Stimulated activated naive B cell treated with anti-CD40 and anti-IgM and Interleukin-4, amounts not matched to agents 10 μg/mL and 1 μg/mL and 100 μg/mL, for 72 hours (primary cell): ENCODE measurements at regions not wholly inside any gene's neighbourhood (a gene's known extent, or its start where the extent isn't known, plus 50 kb on each side); places are given as distances from the start of the nearest gene placed in this dataset.
A peak's percentile ranks its signal among the peaks of the same experiment; 100 is the strongest.
"Not testable (repeated sequence)": the region's sequence is repeated elsewhere in the genome, so short reads cannot be mapped to it uniquely, and the experiment has no call there.

Experiments used
- ATAC-seq, 2 donors: fragments of 150-1000 bp; cut with Tn5 transposase; replicated peaks; 2 replicates each; pipeline ENCODE4 v1.10.0; 2021; ENCODE audit warnings: moderate library complexity in 1 of 2
- DNase-seq: peaks from one replicate; pipeline ENCODE4 v3.0.0; 2021
- H3K27ac Mint-ChIP-seq: one replicate; pipeline ENCODE4 v1.8.0; 2022; ENCODE audit warnings: mild to moderate bottlenecking, mixed read lengths
- H3K27me3 Mint-ChIP-seq, 2 donors: one replicate each; pipeline ENCODE4 v1.8.0; 2022; ENCODE audit warnings: mixed read lengths in 2 of 2
- H3K36me3 Mint-ChIP-seq, 2 donors: one replicate each; pipeline ENCODE4 v1.8.0; 2022; ENCODE audit warnings: mixed read lengths in 2 of 2, mild to moderate bottlenecking in 1 of 2
- H3K4me1 Mint-ChIP-seq, 2 donors: one replicate each; pipeline ENCODE4 v1.8.0; 2022; ENCODE audit warnings: mixed read lengths in 2 of 2, mild to moderate bottlenecking in 1 of 2
- H3K4me3 Mint-ChIP-seq, 2 donors: one replicate each; pipeline ENCODE4 v1.8.0; 2022; ENCODE audit warnings: mild to moderate bottlenecking in 2 of 2, mixed read lengths in 2 of 2, moderate library complexity in 1 of 2
- H3K9me3 Mint-ChIP-seq, 2 donors: one replicate each; pipeline ENCODE4 v1.8.0; 2022; ENCODE audit warnings: mixed read lengths in 2 of 2, mild to moderate bottlenecking in 1 of 2

DNA sequence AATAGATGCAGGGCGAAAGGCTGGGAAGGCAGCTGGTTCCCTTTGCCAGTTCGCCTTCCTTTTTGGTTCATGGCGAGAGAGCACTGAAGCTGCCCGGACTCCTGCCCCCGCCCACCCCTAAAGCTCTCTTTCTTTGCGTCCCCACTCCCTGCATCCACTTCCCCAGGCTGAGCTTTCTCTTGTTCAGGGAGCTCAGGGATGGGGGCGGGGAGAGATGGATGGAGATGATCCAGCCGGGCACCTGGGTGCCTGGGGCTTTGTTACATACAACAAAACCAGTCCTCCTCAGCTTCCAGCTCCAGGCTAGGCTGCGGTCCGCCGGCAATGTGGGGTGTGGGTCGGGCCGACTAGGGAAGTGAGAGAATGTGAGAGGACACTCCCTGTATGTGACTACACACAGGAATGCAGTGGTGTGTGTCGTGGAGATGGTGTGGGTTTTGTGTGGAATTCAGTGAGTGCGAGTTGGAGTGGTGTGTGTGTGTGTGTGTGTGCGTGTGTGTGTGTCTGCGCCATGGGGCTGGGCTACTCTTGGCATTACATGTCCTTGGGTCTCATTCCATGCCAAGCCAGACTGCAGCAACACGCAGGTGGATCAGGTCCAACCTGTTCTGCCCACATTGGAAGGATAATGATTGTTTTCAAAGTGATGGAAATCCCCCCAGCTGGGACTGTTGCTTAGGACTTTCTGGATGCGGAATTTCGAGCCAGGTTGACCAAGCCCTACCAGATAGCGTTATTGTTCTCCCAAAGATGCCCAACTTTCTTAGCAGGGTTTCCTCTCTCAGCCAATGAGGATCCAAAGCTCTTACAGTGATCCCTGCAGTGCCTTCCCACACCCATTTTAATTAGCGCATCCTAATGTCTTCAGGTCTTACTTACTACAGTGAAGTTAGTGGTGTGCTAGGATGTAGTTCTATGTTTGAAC, 149.4 kb upstream of the CHRDL1 start:
- peaks cover 15 to 26% of the 10 kb centered on the region in 2 donors for H3K27me3 Mint-ChIP-seq
- H3K4me1 Mint-ChIP-seq = peaks cover 0 to 2% of the 10 kb centered on the region in 2 donors
- no peak overlapping the region for H3K27ac Mint-ChIP-seq
- H3K36me3 Mint-ChIP-seq = no peaks in the 10 kb centered on the region
- H3K9me3 Mint-ChIP-seq = no peaks in the 10 kb centered on the region
- ATAC-seq (no peak), DNase-seq (no peak)
- no peak overlapping the region for H3K4me3 Mint-ChIP-seq

DNA sequence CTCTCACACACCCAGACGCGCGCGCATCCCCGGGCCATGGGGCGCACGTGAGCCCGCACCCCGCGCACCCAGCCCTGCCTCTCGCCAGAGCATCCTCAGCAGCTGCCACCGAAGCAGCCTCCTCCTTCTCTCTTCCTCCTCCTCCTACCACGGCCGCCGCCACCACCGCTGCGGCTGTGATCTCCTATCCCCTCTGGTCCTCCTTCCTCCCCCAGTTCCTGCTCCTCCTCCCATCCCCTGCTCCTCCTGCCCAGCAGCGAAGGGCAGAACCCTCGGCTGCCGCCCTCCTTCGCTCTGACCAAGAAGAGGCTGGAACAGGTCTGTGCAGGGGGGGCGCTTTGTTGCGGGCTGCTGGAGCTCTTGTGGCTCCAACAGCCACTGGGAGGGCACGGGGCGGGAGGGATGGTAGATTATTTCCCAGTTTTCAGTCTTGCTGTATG, 148.7 kb upstream of the CHRDL1 start:
- no peak for DNase-seq
- Mint-ChIP-seq H3K36me3 (no peaks in the 10 kb centered on the region), H3K27ac (no peak overlapping the region), H3K27me3 (peaks cover 15 to 23% of the 10 kb centered on the region in 2 donors), H3K4me1 (peaks cover 0 to 2% of the 10 kb centered on the region in 2 donors), H3K4me3 (no peak overlapping the region), H3K9me3 (no peaks in the 10 kb centered on the region)
- ATAC-seq = no peak

DNA sequence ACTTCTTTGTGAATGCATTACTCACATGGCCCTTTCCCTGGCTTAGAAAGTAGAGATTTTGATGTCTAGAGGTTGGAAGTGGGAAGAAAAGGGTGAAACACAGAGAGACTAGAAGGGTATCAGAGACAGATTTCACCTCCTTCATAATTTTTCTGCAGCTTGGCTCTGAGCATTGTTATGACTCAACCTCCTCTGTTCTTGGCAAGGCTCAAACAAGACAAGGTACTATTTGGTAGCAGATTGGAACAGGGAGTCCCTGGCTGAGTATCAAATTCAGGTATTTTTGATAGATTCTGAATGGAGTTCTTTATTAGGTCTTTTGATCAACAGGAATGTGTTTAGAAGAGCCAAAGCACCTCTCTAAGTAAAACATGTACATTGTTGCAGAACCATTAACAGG, 146.3 kb upstream of the CHRDL1 start:
- H3K27me3 Mint-ChIP-seq = peaks cover 15 to 31% of the 10 kb centered on the region in 2 donors
- no peak overlapping the region for H3K4me3 Mint-ChIP-seq
- no peaks in the 10 kb centered on the region for H3K9me3 Mint-ChIP-seq
- ATAC-seq (no peak), DNase-seq (no peak)
- H3K27ac Mint-ChIP-seq = no peak overlapping the region
- H3K36me3 Mint-ChIP-seq = no peaks in the 10 kb centered on the region
- peaks cover 0 to 2% of the 10 kb centered on the region in 2 donors for H3K4me1 Mint-ChIP-seq

DNA sequence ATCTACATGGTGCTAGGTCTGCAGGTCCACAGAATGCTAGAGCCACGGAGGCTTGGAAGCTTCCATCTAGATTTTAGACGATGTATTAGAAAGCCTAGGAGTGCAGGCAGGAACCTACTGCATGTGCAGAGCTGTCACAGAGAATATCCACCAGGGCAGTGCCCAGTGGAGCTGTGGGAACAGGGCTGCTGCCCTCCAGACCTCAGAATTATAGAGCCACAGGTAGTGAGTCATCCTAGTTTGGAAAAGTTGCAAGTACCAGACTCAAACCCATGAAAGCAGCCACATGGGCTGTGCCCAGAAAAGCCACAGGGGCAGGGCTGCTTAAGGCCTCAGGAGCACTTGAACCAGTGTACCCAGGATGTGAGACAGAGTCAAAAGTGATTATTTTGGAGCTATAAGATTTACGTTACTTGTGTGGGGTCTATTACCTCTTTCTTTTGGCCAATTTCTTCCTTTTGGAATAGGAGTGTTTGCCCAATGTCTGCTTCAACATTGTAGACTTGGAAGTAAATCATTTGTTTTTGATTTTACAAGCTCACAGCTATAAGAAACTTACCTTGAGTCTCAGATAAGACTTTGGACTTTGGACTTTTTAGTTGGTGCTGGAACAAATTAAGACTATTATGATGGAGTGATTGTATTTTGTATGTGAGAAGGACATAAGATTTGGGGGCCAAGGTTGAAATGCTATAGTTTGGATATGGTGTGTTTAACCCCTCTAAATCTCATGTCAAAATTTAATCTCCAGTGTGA, 143.5 kb upstream of the CHRDL1 start:
- Mint-ChIP-seq H3K27ac (no peak overlapping the region), H3K4me3 (no peak overlapping the region), H3K36me3 (no peaks in the 10 kb centered on the region), H3K9me3 (no peaks in the 10 kb centered on the region), H3K4me1 (no peaks in the 10 kb centered on the region), H3K27me3 (peaks cover 4 to 13% of the 10 kb centered on the region in 2 donors)
- DNase-seq = no peak
- ATAC-seq = no peak

DNA sequence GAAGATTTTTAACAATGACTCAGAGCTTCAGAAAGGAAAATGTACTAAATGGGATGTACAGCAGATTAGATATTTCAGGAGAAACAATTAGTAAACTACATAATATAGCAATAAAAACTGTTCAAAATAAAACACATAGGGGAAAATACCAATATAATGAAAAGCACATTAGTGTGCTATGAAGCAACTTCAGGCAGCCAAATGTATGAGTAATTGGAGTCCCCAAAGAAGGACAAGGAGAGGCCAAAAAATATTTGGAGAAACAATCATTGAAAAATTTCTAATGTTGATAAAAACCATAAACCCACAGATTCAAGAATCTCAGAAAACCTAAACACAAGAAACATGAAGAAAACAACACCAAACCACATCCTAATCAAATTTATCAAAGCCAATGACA, 129.3 kb upstream of the CHRDL1 start:
- no peak overlapping the region for H3K4me3 Mint-ChIP-seq
- ATAC-seq (no peak), DNase-seq (no peak)
- no peaks in the 10 kb centered on the region for H3K4me1 Mint-ChIP-seq
- H3K27ac Mint-ChIP-seq = no peak overlapping the region
- H3K36me3 Mint-ChIP-seq = no peaks in the 10 kb centered on the region
- peaks cover 0 to 10% of the 10 kb centered on the region in 2 donors for H3K27me3 Mint-ChIP-seq
- H3K9me3 Mint-ChIP-seq = peaks cover 2 to 3% of the 10 kb centered on the region in 2 donors

DNA sequence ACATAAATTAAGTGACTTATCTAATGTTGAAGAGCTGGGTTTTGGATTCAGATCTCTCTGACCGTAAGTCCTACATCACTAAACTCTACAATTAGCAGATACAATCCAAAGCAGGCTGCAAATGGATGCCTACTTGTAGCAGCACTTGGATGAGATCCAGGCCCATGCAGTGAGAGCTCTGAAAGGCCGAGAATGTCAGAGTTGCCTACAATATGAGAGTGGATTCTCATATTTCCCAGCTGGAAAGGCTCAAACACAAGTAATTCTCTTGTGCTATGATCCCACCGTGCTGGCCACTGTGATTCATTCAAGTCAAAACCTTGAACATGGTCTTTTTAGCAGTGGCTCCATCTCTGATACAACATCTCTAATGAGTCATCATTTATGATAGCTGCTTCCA, 125.4 kb upstream of the CHRDL1 start:
- no peak for DNase-seq

DNA sequence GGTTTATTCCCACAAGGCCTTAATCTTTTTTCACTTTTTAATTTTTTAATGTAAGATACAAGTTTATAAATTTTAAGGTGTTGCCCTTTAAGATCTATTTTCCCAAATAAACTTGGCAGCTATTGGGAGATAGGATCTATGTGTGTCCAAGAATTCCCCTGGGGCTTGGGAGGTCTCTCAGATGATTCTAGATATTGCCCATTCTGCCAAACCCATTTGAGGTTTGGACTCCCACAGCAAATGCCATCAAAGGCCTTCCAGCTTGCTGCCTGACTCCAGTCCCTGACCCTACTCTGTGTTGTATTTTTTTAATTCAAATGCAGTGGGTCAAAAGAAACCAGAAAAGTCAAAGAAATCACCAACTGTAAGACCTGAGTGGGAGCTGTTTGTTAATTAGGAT, 120.0 kb upstream of the CHRDL1 start:
- no peak for ATAC-seq
- Mint-ChIP-seq H3K4me3 (no peak overlapping the region), H3K9me3 (no peaks in the 10 kb centered on the region), H3K27ac (no peak overlapping the region), H3K36me3 (no peaks in the 10 kb centered on the region), H3K4me1 (no peaks in the 10 kb centered on the region), H3K27me3 (no peaks in the 10 kb centered on the region)
- DNase-seq = no peak

More for the DNA sequence above, 125.4 kb upstream of the CHRDL1 start:
- no peak overlapping the region for H3K4me3 Mint-ChIP-seq
- no peaks in the 10 kb centered on the region for H3K36me3 Mint-ChIP-seq
- no peaks in the 10 kb centered on the region for H3K4me1 Mint-ChIP-seq
- no peaks in the 10 kb centered on the region for H3K9me3 Mint-ChIP-seq
- H3K27me3 Mint-ChIP-seq = peaks cover 0 to 10% of the 10 kb centered on the region in 2 donors
- ATAC-seq = no peak
- no peak overlapping the region for H3K27ac Mint-ChIP-seq

DNA sequence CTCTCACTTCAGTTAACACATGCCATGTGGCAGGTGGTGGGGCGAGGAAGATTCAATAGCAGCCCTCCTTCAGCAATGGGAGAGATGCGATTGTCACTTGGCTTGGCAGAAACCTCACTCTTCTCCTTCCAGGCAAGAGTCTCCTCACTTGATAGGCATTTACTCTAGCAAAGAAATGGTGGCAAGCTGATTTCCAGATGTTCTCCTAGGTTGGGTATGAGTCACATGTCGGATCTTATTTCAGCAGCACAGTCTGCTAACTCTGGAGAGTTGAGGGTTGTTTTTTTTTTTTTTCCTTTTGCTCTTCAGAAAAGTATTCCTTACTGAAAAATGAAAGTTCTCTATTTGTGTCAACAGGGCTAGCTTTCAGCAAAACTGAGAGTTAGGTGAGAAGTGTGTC, 119.5 kb upstream of the CHRDL1 start:
- H3K9me3 Mint-ChIP-seq = no peaks in the 10 kb centered on the region
- no peak for ATAC-seq
- no peak overlapping the region for H3K4me3 Mint-ChIP-seq
- no peak for DNase-seq
- H3K27me3 Mint-ChIP-seq = no peaks in the 10 kb centered on the region
- no peaks in the 10 kb centered on the region for H3K36me3 Mint-ChIP-seq
- no peak overlapping the region for H3K27ac Mint-ChIP-seq
- no peaks in the 10 kb centered on the region for H3K4me1 Mint-ChIP-seq

DNA sequence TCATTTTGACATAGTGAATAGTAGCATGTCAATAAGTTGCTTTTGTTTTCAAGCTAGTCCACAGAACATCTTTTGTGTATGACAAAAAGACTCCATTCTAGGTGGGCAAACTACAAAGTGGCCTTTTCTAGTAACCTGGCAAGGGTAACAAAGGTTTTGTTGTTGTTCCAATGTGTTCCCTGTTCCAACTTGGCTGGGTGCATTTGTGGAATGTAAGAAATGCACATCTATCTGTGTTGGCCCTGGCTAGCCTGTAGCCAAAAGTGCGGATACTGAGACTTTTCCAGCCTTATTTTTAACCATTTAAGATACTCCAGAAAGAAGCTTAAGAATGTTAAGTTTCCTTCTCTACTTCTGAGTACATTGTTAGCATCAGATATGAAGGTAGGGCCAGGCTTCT, 118.7 kb upstream of the CHRDL1 start:
- no peak overlapping the region for H3K4me3 Mint-ChIP-seq
- peaks cover 0 to under 1% of the 10 kb centered on the region in 2 donors for H3K27me3 Mint-ChIP-seq
- H3K9me3 Mint-ChIP-seq = no peaks in the 10 kb centered on the region
- H3K27ac Mint-ChIP-seq = no peak overlapping the region
- H3K4me1 Mint-ChIP-seq = no peaks in the 10 kb centered on the region
- DNase-seq (no peak), ATAC-seq (no peak)
- no peaks in the 10 kb centered on the region for H3K36me3 Mint-ChIP-seq

DNA sequence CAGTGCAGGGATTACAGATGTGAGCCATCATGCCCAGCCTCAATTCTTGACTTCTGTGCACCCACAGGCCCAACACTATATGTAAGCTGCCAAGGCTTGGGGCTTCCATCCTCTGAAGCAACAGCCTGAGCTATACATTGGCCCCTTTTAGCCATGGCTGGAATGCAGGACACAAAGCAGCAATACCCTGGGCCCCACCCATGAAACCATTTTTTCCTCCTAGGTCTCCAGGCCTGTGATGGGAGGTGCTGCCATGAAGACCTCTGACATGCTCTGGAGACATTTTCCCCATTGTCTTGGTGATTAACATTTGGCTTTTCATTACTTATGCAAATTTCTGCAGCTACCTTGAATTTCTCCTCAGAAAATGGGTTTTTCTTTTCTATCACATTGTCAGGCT, 109.1 kb upstream of the CHRDL1 start:
- H3K9me3 Mint-ChIP-seq, DNase-seq: not testable (repeated sequence)

DNA sequence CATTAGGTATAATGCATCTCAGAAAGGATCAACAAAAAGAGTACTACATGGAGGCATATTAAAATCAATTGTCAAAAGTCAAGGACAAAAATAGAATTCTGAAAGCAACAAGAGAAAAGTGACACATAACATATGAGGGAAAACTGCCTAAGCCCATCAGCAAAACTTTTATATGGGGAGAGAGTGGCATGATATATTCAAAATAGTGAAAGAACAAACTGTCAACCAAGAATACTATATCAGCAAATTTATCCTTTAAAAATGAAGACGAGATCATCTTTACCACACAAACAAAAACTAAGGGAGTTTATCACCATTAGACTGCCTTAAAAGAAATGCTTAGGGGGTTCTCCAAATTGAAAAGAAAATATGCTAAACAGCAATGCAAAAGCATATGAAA, 86.4 kb upstream of the CHRDL1 start:
- H3K9me3 Mint-ChIP-seq = peaks cover 6 to 27% of the 10 kb centered on the region in 2 donors
- DNase-seq (no peak), ATAC-seq (no peak)
- no peak overlapping the region for H3K27ac Mint-ChIP-seq
- no peaks in the 10 kb centered on the region for H3K27me3 Mint-ChIP-seq
- H3K36me3 Mint-ChIP-seq = no peaks in the 10 kb centered on the region
- no peak overlapping the region for H3K4me3 Mint-ChIP-seq
- H3K4me1 Mint-ChIP-seq = no peaks in the 10 kb centered on the region

More for the DNA sequence above, 109.1 kb upstream of the CHRDL1 start:
- H3K4me1 Mint-ChIP-seq, H3K36me3 Mint-ChIP-seq, H3K27ac Mint-ChIP-seq, H3K4me3 Mint-ChIP-seq, H3K27me3 Mint-ChIP-seq, ATAC-seq: not testable (repeated sequence)

DNA sequence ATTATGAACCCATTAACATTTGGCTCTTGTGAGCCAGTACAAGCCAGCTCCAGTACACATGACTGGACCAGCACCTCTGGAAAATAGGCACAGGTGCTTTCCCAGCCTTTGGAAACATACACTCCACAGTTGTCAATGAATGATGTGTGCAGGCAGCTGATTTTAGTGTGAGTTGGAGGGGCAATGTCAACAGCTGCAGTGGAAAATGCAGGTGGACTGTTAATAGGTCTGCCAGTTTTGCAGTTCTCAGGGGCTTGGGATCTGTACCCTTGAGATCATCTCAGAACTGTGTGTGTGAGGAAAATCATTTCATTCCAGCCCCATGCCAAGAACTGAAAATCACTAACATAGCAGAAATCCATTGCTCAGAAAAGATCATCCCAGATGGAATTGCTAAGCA, 81.7 kb upstream of the CHRDL1 start:
- no peaks in the 10 kb centered on the region for H3K4me1 Mint-ChIP-seq
- DNase-seq (no peak), ATAC-seq (no peak)
- H3K27ac Mint-ChIP-seq = no peak overlapping the region
- no peaks in the 10 kb centered on the region for H3K36me3 Mint-ChIP-seq
- H3K27me3 Mint-ChIP-seq = peaks cover 0 to 3% of the 10 kb centered on the region in 2 donors
- no peak overlapping the region for H3K4me3 Mint-ChIP-seq
- peaks cover 4 to 14% of the 10 kb centered on the region in 2 donors for H3K9me3 Mint-ChIP-seq

DNA sequence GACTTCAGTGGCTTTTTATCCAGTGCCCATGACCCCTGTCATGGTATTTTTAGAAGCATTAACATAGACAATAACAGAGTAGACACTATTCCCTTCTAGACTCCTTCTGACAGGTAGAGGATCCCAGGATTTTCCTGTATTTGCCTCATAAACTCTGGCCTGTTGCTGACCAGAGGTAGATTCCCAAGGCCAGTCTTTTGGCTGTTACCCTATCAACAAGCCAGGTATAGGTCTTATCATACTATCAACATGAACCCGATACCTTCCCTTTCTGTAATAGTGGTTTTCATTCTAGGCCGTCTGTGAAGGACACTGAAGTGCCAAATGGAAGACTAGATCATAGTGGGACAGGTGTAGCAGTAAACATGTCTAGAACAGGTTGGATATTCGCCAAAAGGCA, 76.2 kb upstream of the CHRDL1 start:
- no peaks in the 10 kb centered on the region for H3K36me3 Mint-ChIP-seq
- H3K4me1 Mint-ChIP-seq = no peaks in the 10 kb centered on the region
- no peak overlapping the region for H3K4me3 Mint-ChIP-seq
- DNase-seq (no peak), ATAC-seq (no peak)
- H3K27ac Mint-ChIP-seq = no peak overlapping the region
- H3K27me3 Mint-ChIP-seq = peaks cover 0 to 3% of the 10 kb centered on the region in 2 donors
- no peaks in the 10 kb centered on the region for H3K9me3 Mint-ChIP-seq

DNA sequence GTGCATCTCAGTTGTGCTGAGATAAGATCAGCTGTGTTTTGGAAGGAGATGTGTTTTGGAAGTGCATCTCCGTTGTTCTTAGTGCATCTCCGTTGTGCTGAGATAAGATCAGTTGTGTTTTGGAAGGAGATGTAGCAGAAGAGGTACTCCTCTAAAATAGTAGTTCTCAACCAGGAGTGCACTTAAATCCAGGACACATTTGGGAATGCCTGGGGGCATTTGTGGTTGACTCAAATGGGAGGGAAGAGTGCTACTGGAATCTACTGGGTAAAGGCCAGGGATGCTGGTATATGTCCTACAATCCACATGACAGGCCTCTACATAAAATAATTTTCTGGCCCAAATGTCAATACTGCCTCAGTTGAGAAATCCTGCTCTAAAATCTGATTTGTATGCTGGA, 70.8 kb upstream of the CHRDL1 start:
- no peak overlapping the region for H3K27ac Mint-ChIP-seq
- DNase-seq (no peak), ATAC-seq (no peak)
- H3K36me3 Mint-ChIP-seq = no peaks in the 10 kb centered on the region
- H3K4me1 Mint-ChIP-seq = no peaks in the 10 kb centered on the region
- H3K9me3 Mint-ChIP-seq = no peaks in the 10 kb centered on the region
- peaks cover 0 to 10% of the 10 kb centered on the region in 2 donors for H3K27me3 Mint-ChIP-seq
- H3K4me3 Mint-ChIP-seq = no peak overlapping the region

DNA sequence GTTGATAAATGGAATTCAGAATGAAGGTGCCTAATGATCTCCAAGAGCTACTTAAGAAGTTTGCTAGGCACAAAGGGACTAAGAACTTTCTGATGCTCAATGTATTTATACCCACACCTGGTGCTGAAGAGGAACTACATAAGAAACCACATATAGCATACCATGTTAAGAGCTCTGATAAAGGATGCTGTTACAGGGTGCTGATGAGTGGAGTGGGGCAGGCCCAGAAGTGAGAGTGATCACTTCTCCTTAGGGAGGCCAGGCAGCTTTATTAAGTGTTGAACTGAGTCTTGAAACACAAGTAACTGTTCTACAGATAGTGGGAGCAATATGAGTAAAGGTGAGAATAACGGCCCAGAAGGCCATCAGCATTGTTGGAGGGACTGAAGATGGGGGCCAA, 68.3 kb upstream of the CHRDL1 start:
- peak in 1 of 2 donors; percentile 38 for ATAC-seq
- Mint-ChIP-seq H3K36me3 (no peaks in the 10 kb centered on the region), H3K4me3 (no peak overlapping the region), H3K27ac (no peak overlapping the region), H3K9me3 (no peaks in the 10 kb centered on the region), H3K4me1 (no peaks in the 10 kb centered on the region), H3K27me3 (peaks cover 5 to 13% of the 10 kb centered on the region in 2 donors)
- no peak for DNase-seq
